ENCODE measurements at regions not wholly inside any gene's neighbourhood (a gene's known extent, or its start where the extent isn't known, plus 50 kb on each side); places are given as distances from the start of the nearest gene placed in this dataset.
A peak's percentile ranks its signal among the peaks of the same experiment; 100 is the strongest.

GRCh38 chr20:58109126-58109880 lies 119.2 kb downstream of the ANKRD60 start:
- Histone ChIP-seq H3K4me1 (ENCODE audit: control insufficient read depth, insufficient read depth, low read length) (no peaks in the 10 kb centered on the region; the same call in 1 of the 2 replicates), H3K9me3 (ENCODE audit: control insufficient read depth, insufficient read depth, low read length) (no peaks in the 10 kb centered on the region), H3K18ac (ENCODE audit: low read depth, low read length) (no peak overlapping the region), H4K20me1 (ENCODE audit: insufficient read depth, low read length) (no peaks in the 10 kb centered on the region), H3K9ac (ENCODE audit: low read depth, low read length) (no peak overlapping the region), H2AK9ac (replicated peaks; ENCODE audit: low read depth, low read length, poor library complexity) (no peak overlapping the region), H2BK120ac (ENCODE audit: low read depth, low read length) (no peak overlapping the region), H3K9me1 (ENCODE audit: insufficient read depth, low read length) (no peaks in the 10 kb centered on the region), H2AFZ (replicated peaks; ENCODE audit: low read length, poor library complexity) (no peak overlapping the region), H3K4me3 (ENCODE audit: insufficient read depth, low read depth, low read length) (no peak overlapping the region), H3K4ac (ENCODE audit: low read depth, low read length) (no peak overlapping the region), H2BK15ac (ENCODE audit: low read depth, low read length) (no peak overlapping the region), H3K27ac (ENCODE audit: insufficient read depth, low read length) (no peak overlapping the region), H2BK20ac (ENCODE audit: low read depth, low read length) (no peak overlapping the region), H3K23ac (ENCODE audit: low read depth, low read length) (no peak overlapping the region), H3K14ac (replicated peaks; ENCODE audit: low read depth, low read length) (no peak overlapping the region), H3K56ac (ENCODE audit: extremely low read depth, insufficient read depth, low read length) (no peak overlapping the region), H2AK5ac (ENCODE audit: low read depth, low read length) (no peak overlapping the region), H2BK5ac (ENCODE audit: low read depth, low read length, poor library complexity, severe bottlenecking) (no peak overlapping the region), H4K8ac (ENCODE audit: low read depth in 2 of 2, low read length in 2 of 2) (no peak overlapping the region), H3K27me3 (ENCODE audit: control insufficient read depth, insufficient read depth, low read length) (0 out of 2 replicates have a peak, but pooled peaks cover 2% of the 10 kb centered on the region), H3K79me1 (ENCODE audit: low read depth in 1 of 2, low read length in 2 of 2) (no peaks in the 10 kb centered on the region), H4K91ac (ENCODE audit: insufficient read depth, low read depth, low read length) (no peak overlapping the region), H4K5ac (ENCODE audit: low read depth, low read length) (no peak overlapping the region), H3K36me3 (ENCODE audit: control insufficient read depth, insufficient read depth, low read length) (no peaks in the 10 kb centered on the region), H3K4me2 (ENCODE audit: low read depth, low read length) (no peak overlapping the region)
- dilution Hi-C loops (cut with HindIII; ENCODE audit: low sequenced_read_pairs, unreplicated experiment) (no loop called here), in situ Hi-C loops (cut with MboI; ENCODE audit: low sequenced_read_pairs) (no loop called here), intact Hi-C loops (cut with micrococcal nuclease) (no loop called here)
- no TSS peak for BruUV-seq (replicated peaks)
- POLR2A ChIA-PET (ENCODE audit: unreplicated experiment), result no interaction called here
- CTCF ChIA-PET, result no interaction called here
- DNase-seq, result peak; percentile 49
- WGBS, 2 experiments (ENCODE audit: extremely low coverage in 2 of 2, insufficient read length in 1 of 2), result no CpG with 5 or more reads among the region's 4 CpGs
- peak; percentile 44; the same call in 1 of the 2 replicates for ATAC-seq (ENCODE audit: low read depth)
- no peak for TF ChIP-seq RAD21 (IDR thresholded peaks at IDR 0.05; ENCODE audit: low read length)
- no peak for TF ChIP-seq RCOR1 (IDR thresholded peaks at IDR 0.05; ENCODE audit: insufficient replicate concordance, low read length)
- TF ChIP-seq MAFK (IDR thresholded peaks at IDR 0.05; ENCODE audit: low read depth, low read length), result no peak
- TF ChIP-seq BHLHE40 (IDR thresholded peaks at IDR 0.05; ENCODE audit: low read depth, low read length), result no peak
- no peak for TF ChIP-seq SMC3 (IDR thresholded peaks at IDR 0.05; ENCODE audit: low read depth, low read length)
- TF ChIP-seq, protein P1, sequence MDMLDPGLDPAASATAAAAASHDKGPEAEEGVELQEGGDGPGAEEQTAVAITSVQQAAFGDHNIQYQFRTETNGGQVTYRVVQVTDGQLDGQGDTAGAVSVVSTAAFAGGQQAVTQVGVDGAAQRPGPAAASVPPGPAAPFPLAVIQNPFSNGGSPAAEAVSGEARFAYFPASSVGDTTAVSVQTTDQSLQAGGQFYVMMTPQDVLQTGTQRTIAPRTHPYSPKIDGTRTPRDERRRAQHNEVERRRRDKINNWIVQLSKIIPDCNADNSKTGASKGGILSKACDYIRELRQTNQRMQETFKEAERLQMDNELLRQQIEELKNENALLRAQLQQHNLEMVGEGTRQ (IDR thresholded peaks at IDR 0.05; ENCODE audit: low read depth, low read length), result no peak
- TF ChIP-seq ELK1 (IDR thresholded peaks at IDR 0.05; ENCODE audit: borderline replicate concordance, low read depth, low read length), result no peak
- TF ChIP-seq CHD1 (IDR thresholded peaks at IDR 0.05; ENCODE audit: low read depth, low read length), result no peak
- TF ChIP-seq RFX5 (IDR thresholded peaks at IDR 0.05; ENCODE audit: low read depth, low read length), result no peak
- no peak for TF ChIP-seq NFE2L2 (IDR thresholded peaks at IDR 0.05; ENCODE audit: low read depth, low read length)
- TF ChIP-seq POLR2A (IDR thresholded peaks at IDR 0.05; ENCODE audit: low read depth, low read length), result no peak
- no peak for TF ChIP-seq CEBPB (IDR thresholded peaks at IDR 0.05; ENCODE audit: low read depth, low read length)

Data from IMR-90 (cell line).